ENCODE measurements at regions not wholly inside any gene's neighbourhood (a gene's known extent, or its start where the extent isn't known, plus 50 kb on each side); places are given as distances from the start of the nearest gene placed in this dataset.
A peak's percentile ranks its signal among the peaks of the same experiment; 100 is the strongest.
"Not testable (repeated sequence)": the region's sequence is repeated elsewhere in the genome, so short reads cannot be mapped to it uniquely, and the experiment has no call there.

DNA sequence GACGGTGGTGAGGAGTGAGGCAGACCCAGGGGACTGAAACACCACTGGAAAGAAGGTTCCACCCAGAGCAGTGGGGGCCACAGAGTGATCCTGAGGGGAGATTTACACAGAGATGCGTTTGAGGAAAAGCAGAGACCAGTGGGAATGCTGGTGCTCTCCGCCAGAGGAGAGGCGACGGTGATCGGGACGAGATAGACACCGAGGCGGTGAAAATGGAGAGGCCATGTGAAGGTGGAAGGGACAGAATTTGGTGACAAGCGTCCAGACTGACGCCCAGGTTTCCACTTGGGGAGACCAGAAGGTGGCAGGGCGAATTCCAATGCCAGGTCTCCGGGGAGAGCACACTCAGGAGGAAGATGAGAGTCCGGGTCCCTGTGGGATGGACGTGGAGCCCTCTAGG, 374.8 kb downstream of the CNTNAP3B start:
- DNase-seq, result not testable (repeated sequence)

GRCh38 chr9:41741897-41742296, 387.3 kb downstream of the CNTNAP3B start:
- DNase-seq, result not testable (repeated sequence)

DNA sequence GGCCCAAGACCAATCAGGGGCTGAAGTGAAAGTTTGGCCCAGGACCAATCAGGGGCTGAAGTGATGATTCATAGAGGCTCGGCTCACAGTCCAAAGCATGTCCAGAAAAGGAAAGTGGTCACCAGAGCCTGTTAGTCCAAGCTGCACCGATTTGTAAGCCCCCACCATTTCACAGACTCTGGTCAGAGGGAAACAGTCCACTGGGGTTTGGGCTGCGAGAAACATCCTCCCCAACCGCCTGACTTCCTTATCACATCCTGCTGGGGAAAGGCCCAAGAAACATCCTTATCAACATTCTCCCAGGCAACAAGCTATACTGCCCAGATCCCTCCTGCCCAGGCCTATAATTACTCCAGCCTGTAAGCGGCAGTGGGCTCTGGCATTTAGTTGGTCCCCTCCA, 388.1 kb downstream of the CNTNAP3B start:
- not testable (repeated sequence) for DNase-seq

- peak; percentile 3 for DNase-seq
Measured at GRCh38 chr9:41738681-41739080, 390.5 kb downstream of the CNTNAP3B start.

DNA sequence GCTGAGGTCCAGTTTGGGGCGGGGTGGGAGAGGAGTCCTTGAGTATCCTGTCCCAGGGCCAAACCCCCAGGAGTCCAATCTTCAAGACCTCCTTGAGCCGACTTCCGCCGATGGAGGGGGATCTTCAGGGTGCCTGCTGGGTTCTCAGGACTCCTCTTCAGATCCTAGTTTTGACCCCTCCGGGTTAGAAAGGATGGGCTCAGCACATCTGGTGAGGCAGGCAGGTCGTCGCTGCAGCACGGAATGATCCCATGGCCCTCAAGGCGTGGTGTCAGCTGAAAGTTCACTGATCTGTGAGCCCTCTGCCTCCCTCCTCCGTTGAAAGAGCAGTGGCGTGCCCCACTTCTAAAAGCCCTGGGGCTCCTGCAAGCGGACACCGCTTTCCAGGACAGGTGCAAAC, 430.0 kb downstream of the CNTNAP3B start:
- DNase-seq, result not testable (repeated sequence)

- not testable (repeated sequence) for DNase-seq
Measured at GRCh38 chr9:41697080-41697479, 432.1 kb downstream of the CNTNAP3B start.

GRCh38 chr9:41679312-41679711, 449.9 kb downstream of the CNTNAP3B start:
- peak; percentile 6 for DNase-seq

DNA sequence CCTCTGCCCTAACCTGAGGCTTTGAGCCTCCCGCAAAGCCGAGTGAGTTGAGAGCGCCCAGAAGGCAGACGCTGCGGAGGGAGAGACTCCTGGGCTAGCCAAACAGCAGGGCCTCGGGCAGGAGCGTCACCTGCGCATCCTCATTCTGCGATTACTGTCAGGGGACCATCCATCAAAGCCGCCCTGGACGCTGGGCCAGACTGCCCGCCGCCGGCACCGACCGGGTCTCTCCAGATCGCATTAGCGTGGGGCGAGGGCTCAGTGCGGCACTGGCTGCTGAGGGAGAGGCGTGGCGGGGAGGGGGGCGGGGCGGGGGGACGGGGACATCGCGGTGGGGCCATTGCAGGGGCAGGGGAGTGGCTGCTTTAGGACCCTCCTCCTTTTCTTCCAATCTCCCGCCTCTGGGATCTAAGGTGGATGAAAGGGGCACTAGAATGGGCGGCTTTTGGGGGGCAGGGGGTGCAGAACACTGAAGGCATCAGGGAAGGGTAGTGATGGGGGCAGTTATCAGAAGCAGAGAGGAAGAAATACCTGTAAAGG, 465.7 kb downstream of the CNTNAP3B start:
- peak; percentile 8 for DNase-seq

DNA sequence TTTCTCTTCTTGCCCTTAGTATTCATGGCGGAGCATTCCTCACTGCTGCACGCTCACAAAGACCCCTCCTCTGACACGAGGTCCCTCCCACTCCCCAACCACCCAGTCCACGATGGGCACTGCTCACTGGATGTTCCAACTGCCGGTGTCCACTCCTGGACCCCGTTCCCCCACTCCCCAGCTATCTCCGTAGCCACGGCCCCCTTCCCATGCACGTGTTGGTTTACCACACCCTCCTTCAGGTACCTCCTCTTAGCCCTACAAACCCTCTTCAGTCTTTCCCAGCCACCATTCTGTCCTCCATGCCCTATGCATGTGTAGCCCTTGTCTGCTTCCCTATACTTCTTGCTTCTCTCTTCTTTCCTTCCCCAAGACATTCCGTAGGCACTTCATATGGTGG, 469.6 kb upstream of the ZNG1F start:
- DNase-seq, result peak; percentile 3

- DNase-seq, result not testable (repeated sequence)
Measured at GRCh38 chr9:41658116-41658515, 469.0 kb upstream of the ZNG1F start.

DNA sequence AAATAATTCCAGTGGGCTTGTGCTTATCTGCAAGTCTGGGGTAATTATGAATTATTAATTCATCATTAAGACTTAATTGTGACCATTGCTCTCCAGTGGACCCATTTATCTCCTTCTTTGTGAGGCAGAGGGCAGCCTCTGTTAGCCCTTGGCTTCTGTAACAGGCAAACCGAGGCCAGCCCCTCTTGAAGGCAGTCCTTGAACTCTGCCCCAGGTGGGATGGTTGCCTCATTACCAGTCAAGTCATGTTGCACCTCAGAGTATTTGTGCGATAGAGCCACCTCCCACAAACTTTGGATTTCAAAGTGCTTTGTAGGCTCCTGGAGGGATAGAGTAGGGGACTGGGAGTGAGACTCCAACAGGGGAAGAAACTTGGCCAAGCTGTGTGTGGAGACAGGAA, 468.0 kb upstream of the ZNG1F start:
- DNase-seq, result not testable (repeated sequence)

- DNase-seq, result peak; percentile 25
Measured at GRCh38 chr9:41655071-41655554, 466.0 kb upstream of the ZNG1F start.

DNA sequence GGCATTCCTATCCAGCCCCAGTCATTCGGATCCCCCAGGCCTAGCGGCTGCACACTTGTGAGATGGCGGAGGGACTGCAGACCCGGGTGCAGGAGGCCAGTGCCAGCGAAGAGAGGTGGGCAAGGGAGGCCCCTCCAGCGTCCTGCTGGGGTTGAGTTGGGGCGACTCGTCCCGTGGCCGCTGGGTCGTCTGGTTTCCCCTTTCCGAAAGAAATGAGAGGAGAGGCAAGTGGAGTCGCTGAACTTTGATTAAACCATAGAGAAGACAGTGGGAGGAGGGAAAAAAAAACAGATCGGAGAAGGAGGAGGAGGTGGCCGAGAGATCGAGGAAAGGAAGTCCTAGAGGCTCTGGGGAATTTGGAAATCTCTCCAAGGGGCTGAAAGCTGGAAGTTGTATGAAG, 465.2 kb upstream of the ZNG1F start:
- DNase-seq, result peak; percentile 21

GRCh38 chr9:41653560-41654340, 464.6 kb upstream of the ZNG1F start:
- DNase-seq, result peak; percentile 19

DNA sequence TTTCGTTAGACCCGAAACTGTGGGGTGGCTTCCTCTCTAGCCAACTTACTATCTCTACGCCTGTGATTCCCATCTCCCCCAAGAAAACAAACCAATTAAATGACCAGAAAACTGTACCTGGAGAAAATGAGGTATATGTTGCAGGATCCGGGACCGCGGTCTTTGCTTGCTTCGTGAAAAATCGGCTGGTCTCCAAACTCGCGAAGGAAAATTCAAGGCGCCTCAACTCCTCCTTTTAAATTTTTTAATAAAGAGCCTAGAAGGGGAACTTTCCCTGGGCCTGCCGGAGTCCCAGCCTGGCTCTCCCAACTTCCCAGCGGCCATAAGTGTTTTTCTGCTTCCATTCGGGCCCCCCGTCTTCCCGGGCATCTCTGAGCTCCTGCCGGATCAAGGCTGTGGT, 463.7 kb upstream of the ZNG1F start:
- DNase-seq, result not testable (repeated sequence)

DNA sequence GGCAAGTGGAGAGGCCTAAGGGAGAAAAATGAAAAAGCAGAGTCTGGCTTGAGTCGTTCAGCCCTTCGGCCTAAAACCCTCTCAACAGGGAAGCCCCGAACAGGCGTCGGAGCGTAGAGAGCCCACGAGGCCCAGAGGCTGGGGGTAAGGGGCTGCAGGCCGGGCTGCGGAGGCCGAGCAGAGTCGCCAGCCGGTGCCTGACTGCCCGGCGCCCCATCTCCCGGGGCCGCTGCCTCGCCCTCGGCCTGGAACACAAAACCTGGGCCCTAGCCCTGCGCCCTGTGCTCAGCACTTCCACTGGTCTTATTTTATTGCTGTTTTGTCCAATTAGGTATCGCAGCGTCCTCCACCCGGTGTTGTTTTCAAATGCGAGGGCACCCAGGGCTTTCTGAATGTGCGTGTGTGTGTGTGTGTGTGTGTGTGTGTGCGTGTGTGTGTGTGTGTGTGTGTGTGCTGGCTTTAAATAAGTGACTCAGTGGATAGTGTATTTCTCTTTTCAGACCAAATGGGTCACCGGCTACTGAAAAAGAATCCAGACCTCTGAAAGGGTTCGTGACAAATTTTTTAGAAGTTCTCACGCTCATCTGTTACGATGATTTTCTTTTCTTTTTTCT, 463.1 kb upstream of the ZNG1F start:
- not testable (repeated sequence) for DNase-seq

- DNase-seq, result not testable (repeated sequence)
Measured at GRCh38 chr9:41650086-41650485, 461.0 kb upstream of the ZNG1F start.

DNA sequence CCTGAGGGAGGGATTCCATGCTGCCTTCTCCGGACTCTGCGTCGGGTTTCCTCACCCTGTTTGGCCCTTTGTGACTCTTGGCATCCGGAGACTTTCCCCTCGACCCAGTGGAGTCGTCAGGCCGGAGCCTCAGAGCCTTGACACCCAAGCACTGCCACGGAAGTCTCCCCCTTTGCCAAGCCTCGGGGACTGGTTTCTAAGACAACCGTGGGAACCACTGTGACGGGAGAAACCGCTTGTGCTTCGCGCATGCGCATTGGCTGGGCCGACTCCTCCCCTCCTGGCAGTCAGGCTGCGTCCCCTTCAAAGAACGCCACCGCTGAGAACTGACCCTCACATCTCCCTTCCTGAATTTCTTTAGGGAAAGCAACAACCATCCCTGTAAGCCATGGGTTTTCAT, 459.4 kb upstream of the ZNG1F start:
- DNase-seq, result not testable (repeated sequence)

- DNase-seq, result not testable (repeated sequence)
Measured at GRCh38 chr9:41646246-41646645, 457.1 kb upstream of the ZNG1F start.

DNA sequence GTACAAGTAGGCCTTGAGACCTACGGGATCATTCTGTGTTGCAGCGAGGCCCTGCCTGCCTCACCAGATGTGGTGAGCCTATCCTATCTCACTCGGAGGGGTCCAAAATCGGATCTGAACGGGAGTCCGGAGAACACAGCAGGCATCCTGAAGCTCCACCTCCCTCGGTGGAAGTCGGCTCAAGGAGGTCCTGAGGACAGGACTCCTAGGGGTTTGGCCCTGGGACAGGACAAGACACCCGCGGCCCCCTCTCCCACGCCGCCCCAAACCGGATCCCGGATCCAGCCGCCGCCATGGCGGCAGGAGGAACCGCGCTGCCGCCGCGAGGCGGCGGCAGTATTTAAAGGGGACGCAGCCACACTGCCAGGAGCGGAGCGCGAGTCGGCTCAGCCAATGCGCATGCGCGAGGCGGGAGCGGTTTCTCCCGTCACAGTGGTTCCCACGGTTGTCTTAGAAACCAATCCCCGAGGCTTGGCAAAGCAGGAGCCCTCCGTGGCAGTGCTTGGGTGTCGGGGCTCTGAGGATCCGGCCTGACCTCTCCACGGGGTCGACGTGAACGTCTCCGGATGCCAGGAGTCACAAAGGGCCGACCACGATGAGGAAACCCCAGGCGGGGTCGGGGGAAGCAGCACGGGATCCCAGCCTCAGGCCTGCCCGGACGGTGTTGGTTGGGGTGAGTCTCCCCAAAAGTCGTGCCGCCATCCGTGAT, 454.6 kb upstream of the ZNG1F start:
- DNase-seq, result peak; percentile 75

DNA sequence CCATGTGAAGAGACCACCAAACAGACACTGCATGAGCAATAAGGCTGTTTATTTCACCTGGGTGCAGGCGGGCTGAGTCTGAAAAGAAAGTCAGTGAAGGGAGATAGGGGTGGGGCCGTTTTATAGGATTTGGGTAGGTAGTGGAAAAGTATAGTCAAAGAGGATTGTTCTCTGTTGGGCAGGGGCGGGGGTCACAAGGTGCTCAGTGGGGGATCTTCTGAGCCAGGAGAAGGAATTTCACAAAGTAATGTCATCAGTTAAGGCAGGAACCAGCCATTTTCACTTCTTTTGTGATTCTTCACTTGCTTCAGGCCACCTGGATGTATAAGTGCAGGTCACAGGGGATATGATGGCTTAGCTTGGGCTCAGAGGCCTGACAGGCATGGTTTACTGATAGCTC, 444.6 kb upstream of the ZNG1F start:
- DNase-seq, result not testable (repeated sequence)

GRCh38 chr9:41623666-41624065, 434.5 kb upstream of the ZNG1F start:
- not testable (repeated sequence) for DNase-seq

DNA sequence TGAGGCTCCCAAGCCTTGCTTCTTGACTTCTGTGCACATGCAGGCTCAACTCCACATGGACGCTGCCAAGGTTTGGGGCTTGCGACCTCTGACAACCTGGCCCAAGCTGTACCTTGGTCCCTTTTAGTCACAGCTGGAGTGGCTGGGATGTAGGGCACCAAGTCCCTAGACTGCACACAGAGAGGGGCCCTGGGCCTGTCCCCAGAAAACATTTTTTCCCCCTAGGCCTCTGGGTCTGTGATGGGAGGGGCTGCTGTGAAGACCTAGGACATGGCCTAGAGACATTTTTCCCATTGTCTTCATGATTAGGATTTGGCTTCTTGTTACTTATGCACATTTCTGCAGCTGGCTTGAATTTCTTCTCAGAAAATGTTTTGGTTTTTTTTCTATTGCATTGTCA, 430.1 kb upstream of the ZNG1F start:
- DNase-seq, result not testable (repeated sequence)

All from left hindlimb (tissue), 1 donor.